ENCODE measurements at regions not wholly inside any gene's neighbourhood (a gene's known extent, or its start where the extent isn't known, plus 50 kb on each side); places are given as distances from the start of the nearest gene placed in this dataset.
A peak's percentile ranks its signal among the peaks of the same experiment; 100 is the strongest.

- H3K4me3 ChIP-seq (replicated peaks; ENCODE audit: insufficient read depth, low read length), result no peak overlapping the region
- no peak for TF ChIP-seq GABPA (IDR thresholded peaks at IDR 0.05; ENCODE audit: low read depth)
- H3K27me3 ChIP-seq (ENCODE audit: insufficient read depth, poor library complexity, severe bottlenecking), result no peaks in the 10 kb centered on the region
- no peak for DNase-seq (ENCODE audit: low read depth in 1 of 2, low spot score in 1 of 2)
- H3K27ac ChIP-seq (replicated peaks), result no peak overlapping the region
Observed at GRCh38 chr12:24281341-24281740, 331.9 kb upstream of the SOX5 start.

- H3K27me3 ChIP-seq (ENCODE audit: insufficient read depth, poor library complexity, severe bottlenecking), result no peaks in the 10 kb centered on the region
- DNase-seq (ENCODE audit: low read depth in 1 of 2, low spot score in 1 of 2), result peak; percentile 25 to 80
- H3K27ac ChIP-seq (replicated peaks), result no peak overlapping the region
Observed at GRCh38 chr12:24280056-24280842, 330.8 kb upstream of the SOX5 start.

GRCh38 chr12:24278832-24279231, 329.4 kb upstream of the SOX5 start:
- TF ChIP-seq SPI1 (IDR thresholded peaks at IDR 0.05; ENCODE audit: borderline replicate concordance, low read depth) (no peak), GABPA (IDR thresholded peaks at IDR 0.05; ENCODE audit: low read depth) (no peak), REST (IDR thresholded peaks at IDR 0.05; ENCODE audit: insufficient replicate concordance, low read depth) (no peak), POLR2AphosphoS5 (IDR thresholded peaks at IDR 0.05; ENCODE audit: low read depth) (no peak), CTCF (IDR thresholded peaks at IDR 0.05; ENCODE audit: insufficient read depth, low read length) (no peak)
- DNase-seq (ENCODE audit: low read depth in 1 of 2, low spot score in 1 of 2), result no peak
- H3K27me3 ChIP-seq (ENCODE audit: insufficient read depth, poor library complexity, severe bottlenecking), result no peaks in the 10 kb centered on the region

More at GRCh38 chr12:24280056-24280842, 330.8 kb upstream of the SOX5 start:
- TF ChIP-seq SPI1 (IDR thresholded peaks at IDR 0.05; ENCODE audit: borderline replicate concordance, low read depth), result no peak
- 0 out of 2 replicates have a peak, but pooled peaks have one; percentile 37 for TF ChIP-seq POLR2AphosphoS5 (IDR thresholded peaks at IDR 0.05; ENCODE audit: low read depth)
- H3K4me3 ChIP-seq (replicated peaks; ENCODE audit: insufficient read depth, low read length), result no peak overlapping the region

GRCh38 chr12:24270965-24271364, 321.5 kb upstream of the SOX5 start:
- TF ChIP-seq GABPA (IDR thresholded peaks at IDR 0.05; ENCODE audit: low read depth) (no peak), SPI1 (IDR thresholded peaks at IDR 0.05; ENCODE audit: borderline replicate concordance, low read depth) (no peak), REST (IDR thresholded peaks at IDR 0.05; ENCODE audit: insufficient replicate concordance, low read depth) (no peak), POLR2AphosphoS5 (IDR thresholded peaks at IDR 0.05; ENCODE audit: low read depth) (no peak), CTCF (IDR thresholded peaks at IDR 0.05; ENCODE audit: insufficient read depth, low read length) (no peak)
- no peak overlapping the region for H3K27ac ChIP-seq (replicated peaks)

More at GRCh38 chr12:24278832-24279231, 329.4 kb upstream of the SOX5 start:
- Histone ChIP-seq H3K4me3 (replicated peaks; ENCODE audit: insufficient read depth, low read length) (no peak overlapping the region), H3K27ac (replicated peaks) (no peak overlapping the region)

More at GRCh38 chr12:24270965-24271364, 321.5 kb upstream of the SOX5 start:
- DNase-seq (ENCODE audit: low read depth in 1 of 2, low spot score in 1 of 2), result no peak
- no peaks in the 10 kb centered on the region for H3K27me3 ChIP-seq (ENCODE audit: insufficient read depth, poor library complexity, severe bottlenecking)
- no peak overlapping the region for H3K4me3 ChIP-seq (replicated peaks; ENCODE audit: insufficient read depth, low read length)
